Nephron (organoid): ENCODE measurements at regions not wholly inside any gene's neighbourhood (a gene's known extent, or its start where the extent isn't known, plus 50 kb on each side); places are given as distances from the start of the nearest gene placed in this dataset.

Experiments used
- H3K27ac Mint-ChIP-seq, 3 experiments: 2 replicates each; pipeline ENCODE4 v1.8.0; 2020; ENCODE audit warnings: mixed read lengths in 3 of 3, mild to moderate bottlenecking in 2 of 3, moderate library complexity in 1 of 3
- H3K27me3 Mint-ChIP-seq: 2 replicates; pipeline ENCODE4 v1.8.0; 2021; ENCODE audit warnings: low read depth, mild to moderate bottlenecking, moderate library complexity, mixed read lengths
- H3K36me3 Mint-ChIP-seq: 2 replicates; pipeline ENCODE4 v1.8.0; 2020; ENCODE audit warnings: low read depth, mixed read lengths
- H3K4me1 Mint-ChIP-seq: 2 replicates; pipeline ENCODE4 v1.8.0; 2020; ENCODE audit warnings: mixed read lengths
- H3K4me3 Mint-ChIP-seq, 3 experiments: 2 replicates each; pipeline ENCODE4 v1.8.0; 2020; ENCODE audit warnings: mild to moderate bottlenecking in 3 of 3, mixed read lengths in 3 of 3, moderate library complexity in 2 of 3
- H3K9me3 Mint-ChIP-seq: 2 replicates; pipeline ENCODE4 v1.8.0; 2020; ENCODE audit warnings: mixed read lengths
- CTCF ChIP-seq, 3 experiments: fragments of 200-600 bp; sonication (generic); IDR thresholded peaks; one replicate each; pipeline ENCODE4 v1.5.0; 2021; ENCODE audit warnings: antibody characterized with exemption in 3 of 3; ENCODE audit not compliant: unreplicated experiment in 3 of 3

GRCh38 chr9:107951511-107951910, 461.9 kb upstream of the KLF4 start:
- peaks cover 4% of the 10 kb centered on the region for H3K27me3 Mint-ChIP-seq
- H3K4me1 Mint-ChIP-seq: no peaks in the 10 kb centered on the region
- H3K36me3 Mint-ChIP-seq: peaks cover 3% of the 10 kb centered on the region
- H3K4me3 Mint-ChIP-seq: no peak overlapping the region
- H3K27ac Mint-ChIP-seq: no peak overlapping the region
- H3K9me3 Mint-ChIP-seq: peaks cover 16% of the 10 kb centered on the region
- TF ChIP-seq CTCF (IDR thresholded peaks at IDR 0.05; ENCODE audit: unreplicated experiment in 3 of 3): no peak

GRCh38 chr9:107949061-107949460, 459.5 kb upstream of the KLF4 start:
- peaks cover 14% of the 10 kb centered on the region for H3K9me3 Mint-ChIP-seq

GRCh38 chr9:107948601-107949000, 459.0 kb upstream of the KLF4 start:
- Mint-ChIP-seq H3K27me3 (peaks cover 4% of the 10 kb centered on the region), H3K4me1 (no peaks in the 10 kb centered on the region), H3K4me3 (no peak overlapping the region), H3K9me3 (peaks cover 13% of the 10 kb centered on the region), H3K27ac (no peak overlapping the region), H3K36me3 (peaks cover 3% of the 10 kb centered on the region)
- no peak for TF ChIP-seq CTCF (IDR thresholded peaks at IDR 0.05; ENCODE audit: unreplicated experiment in 3 of 3)

More at GRCh38 chr9:107949061-107949460, 459.5 kb upstream of the KLF4 start:
- Mint-ChIP-seq H3K4me1 (no peaks in the 10 kb centered on the region), H3K27me3 (peaks cover 4% of the 10 kb centered on the region), H3K36me3 (peaks cover 3% of the 10 kb centered on the region), H3K27ac (no peak overlapping the region), H3K4me3 (no peak overlapping the region)
- TF ChIP-seq CTCF (IDR thresholded peaks at IDR 0.05; ENCODE audit: unreplicated experiment in 3 of 3): no peak

- H3K36me3 Mint-ChIP-seq: peaks cover 3% of the 10 kb centered on the region
- H3K27me3 Mint-ChIP-seq: peaks cover 4% of the 10 kb centered on the region
- no peaks in the 10 kb centered on the region for H3K4me1 Mint-ChIP-seq
- TF ChIP-seq CTCF (IDR thresholded peaks at IDR 0.05; ENCODE audit: unreplicated experiment in 3 of 3): no peak
- no peak overlapping the region for H3K4me3 Mint-ChIP-seq
- no peak overlapping the region for H3K27ac Mint-ChIP-seq
- H3K9me3 Mint-ChIP-seq: peaks cover 13% of the 10 kb centered on the region
Observed at GRCh38 chr9:107948086-107948485, 458.5 kb upstream of the KLF4 start.

- peaks cover 4% of the 10 kb centered on the region for H3K27me3 Mint-ChIP-seq
- peaks cover 3% of the 10 kb centered on the region for H3K36me3 Mint-ChIP-seq
- H3K27ac Mint-ChIP-seq: no peak overlapping the region
- H3K9me3 Mint-ChIP-seq: peaks cover 12% of the 10 kb centered on the region
- TF ChIP-seq CTCF (IDR thresholded peaks at IDR 0.05; ENCODE audit: unreplicated experiment in 3 of 3): no peak
- no peak overlapping the region for H3K4me3 Mint-ChIP-seq
- peaks cover 3% of the 10 kb centered on the region for H3K4me1 Mint-ChIP-seq
Observed at GRCh38 chr9:107946364-107947141, 457.0 kb upstream of the KLF4 start.

GRCh38 chr9:107945961-107946360, 456.4 kb upstream of the KLF4 start:
- Mint-ChIP-seq H3K4me3 (no peak overlapping the region), H3K4me1 (peaks cover 9% of the 10 kb centered on the region), H3K36me3 (peaks cover 3% of the 10 kb centered on the region), H3K27ac (no peak overlapping the region), H3K27me3 (peaks cover 4% of the 10 kb centered on the region), H3K9me3 (peaks cover 9% of the 10 kb centered on the region)
- TF ChIP-seq CTCF (IDR thresholded peaks at IDR 0.05; ENCODE audit: unreplicated experiment in 3 of 3): no peak
